ENCODE measurements at regions not wholly inside any gene's neighbourhood (a gene's known extent, or its start where the extent isn't known, plus 50 kb on each side); places are given as distances from the start of the nearest gene placed in this dataset.

GRCh38 chr3:56960234-56960917, 100.1 kb upstream of the SPATA12 start:
- TF ChIP-seq EZH2 (IDR thresholded peaks at IDR 0.05; ENCODE audit: borderline replicate concordance, low read depth, low read length, severe bottlenecking), result no peak
- no peak for TF ChIP-seq CTCF (IDR thresholded peaks at IDR 0.05; ENCODE audit: borderline replicate concordance, extremely low read depth, low read length, poor library complexity, severe bottlenecking)
